Inflammatory macrophage treated with lipopolysaccharide for 4 hours (primary cell): ENCODE measurements at regions not wholly inside any gene's neighbourhood (a gene's known extent, or its start where the extent isn't known, plus 50 kb on each side); places are given as distances from the start of the nearest gene placed in this dataset.

ENCODE experiments used
- DNase-seq: peaks from one replicate; pipeline ENCODE4 v3.0.0-alpha.2; 2020

- no peak for DNase-seq
Observed at GRCh38 chr2:75277111-75277510, 77.8 kb upstream of the TACR1 start.

DNA sequence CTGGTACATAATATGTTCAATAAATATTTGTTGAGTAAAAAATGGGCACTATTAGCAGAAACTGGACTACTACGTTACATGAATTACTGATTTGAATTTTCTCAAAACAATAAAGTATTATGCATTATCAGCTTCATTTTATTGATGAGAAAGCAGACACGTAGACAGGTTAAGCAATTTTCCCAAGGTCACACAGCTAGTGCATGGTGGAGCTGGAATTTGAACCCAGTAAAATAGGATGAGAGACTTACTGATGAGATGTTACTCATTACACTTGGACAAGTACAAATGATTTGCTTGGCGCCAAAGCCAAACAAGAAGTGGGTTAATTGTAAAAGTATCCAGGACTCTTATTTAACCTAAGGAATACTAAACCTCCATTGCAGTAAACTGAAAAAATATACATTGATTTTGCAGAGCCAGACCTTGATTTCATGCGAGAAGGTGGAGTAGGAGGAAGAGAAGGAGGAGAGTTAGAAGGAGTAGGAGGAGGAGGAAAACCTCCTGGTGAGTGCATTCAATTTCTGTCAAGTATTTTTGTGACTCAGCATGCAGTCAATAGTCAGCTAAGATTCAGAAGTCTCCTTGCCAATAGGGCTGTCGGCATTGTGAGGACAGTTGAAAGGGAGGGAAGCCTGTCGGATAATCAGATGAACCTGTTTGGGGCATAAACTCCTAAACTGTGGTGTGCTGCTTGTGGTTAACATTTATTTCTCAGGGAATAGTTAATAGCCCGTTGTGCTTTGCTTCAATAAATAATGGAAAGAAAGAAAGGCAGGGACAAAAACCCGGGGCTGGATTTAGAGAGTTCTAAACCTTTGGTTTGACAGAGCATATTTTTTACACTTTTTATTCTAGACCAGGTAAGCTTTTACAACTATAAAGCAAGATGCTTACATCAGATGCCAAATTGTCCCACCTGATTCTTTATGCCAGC, 77.0 kb upstream of the TACR1 start:
- no peak for DNase-seq

GRCh38 chr2:75274936-75275335, 75.6 kb upstream of the TACR1 start:
- no peak for DNase-seq

GRCh38 chr2:75268112-75268511, 68.8 kb upstream of the TACR1 start:
- no peak for DNase-seq

GRCh38 chr2:75261923-75262322, 62.6 kb upstream of the TACR1 start:
- no peak for DNase-seq

GRCh38 chr2:75260946-75261345, 61.6 kb upstream of the TACR1 start:
- no peak for DNase-seq

- DNase-seq: no peak
Observed at GRCh38 chr2:75258620-75259019, 59.3 kb upstream of the TACR1 start.

DNA sequence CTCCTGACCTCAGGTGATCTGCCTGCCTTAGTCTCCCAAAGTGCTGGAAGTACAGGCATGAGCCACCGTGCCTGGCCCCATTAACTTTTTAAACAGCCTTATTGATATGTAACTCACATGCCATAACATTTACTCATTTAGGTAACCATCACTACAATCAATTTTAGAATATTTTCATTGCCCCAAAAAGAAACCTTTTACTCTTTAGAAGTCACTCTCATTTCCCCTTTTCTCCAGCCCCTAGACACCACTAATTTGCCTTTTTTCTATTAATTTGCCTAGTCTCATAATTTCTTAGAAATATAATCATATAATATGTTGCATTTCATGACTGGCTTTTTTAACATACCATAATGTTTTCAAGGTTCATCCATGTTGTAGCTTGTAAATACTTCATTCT, 57.2 kb upstream of the TACR1 start:
- DNase-seq: no peak

DNA sequence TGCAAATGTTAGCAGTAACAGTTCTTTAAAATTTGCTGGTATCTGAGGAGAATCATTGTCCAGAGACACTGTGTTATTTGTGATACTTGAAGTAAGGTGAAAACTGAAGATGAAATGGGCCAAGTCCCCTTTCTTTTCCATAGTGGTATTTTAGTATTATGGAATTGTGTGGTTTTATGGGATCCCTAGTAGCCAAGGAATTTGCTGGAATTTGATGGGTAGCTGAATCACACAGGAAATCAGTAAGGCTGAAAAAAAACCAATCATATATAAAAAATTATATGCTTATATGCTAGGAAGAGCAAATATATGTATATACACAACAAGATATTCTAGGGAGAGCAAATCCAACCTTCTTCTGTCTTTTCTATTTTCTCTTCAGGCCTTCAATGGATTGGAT, 54.2 kb upstream of the TACR1 start:
- no peak for DNase-seq

DNA sequence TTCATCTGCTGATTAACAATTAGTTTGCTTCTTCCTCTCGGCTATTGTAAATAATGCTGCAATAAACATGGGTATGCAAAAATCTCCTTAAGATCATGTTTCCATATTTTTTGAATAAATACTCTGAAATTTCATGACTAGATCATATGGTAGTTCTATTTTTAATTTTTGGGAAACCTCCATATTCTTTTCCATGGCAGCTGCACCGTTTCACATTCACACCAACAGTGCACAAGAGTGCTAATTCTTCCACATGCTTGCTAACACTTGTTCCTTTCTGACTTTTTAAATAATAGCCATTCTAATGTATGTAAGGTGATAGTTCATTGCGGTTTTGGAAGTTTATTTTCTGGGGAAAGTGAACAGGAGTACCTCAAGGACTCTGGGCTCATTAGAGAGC, 52.6 kb upstream of the TACR1 start:
- no peak for DNase-seq
